NCI-H1105 (cell line): ENCODE measurements at regions not wholly inside any gene's neighbourhood (a gene's known extent, or its start where the extent isn't known, plus 50 kb on each side); places are given as distances from the start of the nearest gene placed in this dataset.
"Not testable (repeated sequence)": the region's sequence is repeated elsewhere in the genome, so short reads cannot be mapped to it uniquely, and the experiment has no call there.

Experiments
- DNase-seq: peaks from one replicate; lab custom pipeline; 2025; lab: John Stamatoyannopoulos, UW

DNA sequence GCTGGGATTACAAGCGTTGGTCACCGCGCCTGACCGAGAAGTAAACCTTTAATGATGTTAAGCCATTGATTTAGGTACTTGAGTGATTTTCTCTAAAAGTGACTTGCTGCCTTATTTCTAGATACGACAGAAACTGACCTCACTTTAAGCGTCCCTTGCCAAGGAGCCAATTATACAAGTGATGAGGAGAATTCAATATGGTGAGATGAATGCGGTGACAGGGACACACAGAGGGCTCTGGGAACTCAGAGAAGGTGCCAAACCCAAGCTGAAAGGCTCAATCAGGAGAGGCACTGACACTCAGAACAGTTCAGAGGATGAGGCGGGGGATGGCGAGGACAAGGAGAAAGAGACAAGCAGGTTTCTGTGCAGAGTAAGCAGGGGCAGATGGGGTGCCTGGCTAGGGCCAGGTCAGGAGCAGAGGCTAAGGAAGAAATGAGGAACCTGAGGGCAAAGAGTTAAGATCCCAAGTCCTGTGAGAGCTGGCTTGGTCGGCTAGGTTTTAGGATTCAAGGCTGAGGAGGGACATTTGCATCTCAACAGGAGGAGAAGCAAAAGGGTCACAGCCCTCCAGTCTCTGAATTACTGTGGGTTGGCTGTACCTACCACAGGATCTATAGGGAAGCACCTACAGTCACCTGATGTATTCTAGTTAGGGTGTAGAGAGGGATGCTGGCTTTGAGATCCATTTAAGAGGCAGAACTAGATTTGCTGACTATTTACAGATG is 83.2 kb upstream of the USP24 start:
- no peak for DNase-seq

GRCh38 chr1:55296247-55296646 is 81.1 kb upstream of the USP24 start:
- DNase-seq: not testable (repeated sequence)

GRCh38 chr1:55289614-55290013 is 74.5 kb upstream of the USP24 start:
- no peak for DNase-seq

DNA sequence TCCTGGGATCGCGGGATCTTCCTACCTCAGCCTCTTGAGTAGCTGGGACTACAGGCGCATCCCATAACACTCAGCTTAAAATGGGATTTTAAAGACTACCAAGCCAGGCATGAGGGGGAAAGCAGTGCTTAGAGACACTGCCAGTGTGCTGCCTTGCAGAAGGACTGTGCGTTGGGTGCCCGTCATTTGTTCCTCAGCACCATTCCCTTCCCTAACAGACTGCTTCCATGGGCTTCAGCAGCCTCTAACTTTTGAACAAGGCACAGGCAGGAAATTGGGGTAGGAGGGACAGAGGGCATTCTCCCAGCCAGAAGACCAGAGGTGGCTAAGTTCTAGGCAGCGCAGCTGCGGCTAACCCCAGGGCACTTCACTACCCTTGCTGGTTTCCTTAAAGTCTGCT is 73.9 kb upstream of the USP24 start:
- no peak for DNase-seq

DNA sequence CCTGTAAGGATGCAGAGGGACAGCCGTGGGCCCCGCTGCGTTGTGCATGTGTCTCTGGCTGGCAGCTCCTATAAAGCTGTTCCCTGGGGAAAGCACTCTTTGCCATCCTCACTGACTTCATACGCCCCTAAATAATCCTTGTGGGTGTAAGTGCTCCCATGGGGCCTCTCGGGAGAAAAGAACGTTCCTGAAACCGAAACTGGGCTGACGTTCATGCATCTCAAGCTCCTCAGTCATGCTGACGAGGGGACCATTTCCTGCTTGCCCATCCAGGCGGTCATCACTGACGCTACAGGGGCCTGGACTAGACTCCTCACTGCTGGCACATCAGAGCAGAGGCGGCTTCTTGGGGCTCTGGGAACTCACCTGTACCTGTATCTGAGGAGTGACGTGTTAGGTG is 73.1 kb upstream of the USP24 start:
- DNase-seq: no peak

DNA sequence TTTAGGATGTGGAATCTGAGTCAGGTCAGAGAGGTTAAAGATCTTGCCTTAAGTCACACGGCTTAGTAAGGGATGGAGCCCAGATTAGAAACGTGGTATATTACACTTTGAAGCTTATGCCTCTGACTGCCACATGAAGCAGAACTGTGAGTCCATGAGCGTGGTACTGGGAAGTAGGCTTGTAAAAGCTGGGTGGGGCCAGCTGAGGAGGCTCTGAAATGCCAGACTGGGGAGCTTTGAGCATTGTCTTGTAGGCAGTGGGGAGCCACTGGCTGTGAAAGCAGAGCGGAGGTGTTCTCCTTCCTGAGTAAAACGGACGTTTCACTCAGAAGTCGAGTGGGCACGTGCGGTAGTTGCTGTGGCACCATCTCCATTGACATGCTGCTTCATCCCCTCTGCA is 72.6 kb upstream of the USP24 start:
- no peak for DNase-seq

DNA sequence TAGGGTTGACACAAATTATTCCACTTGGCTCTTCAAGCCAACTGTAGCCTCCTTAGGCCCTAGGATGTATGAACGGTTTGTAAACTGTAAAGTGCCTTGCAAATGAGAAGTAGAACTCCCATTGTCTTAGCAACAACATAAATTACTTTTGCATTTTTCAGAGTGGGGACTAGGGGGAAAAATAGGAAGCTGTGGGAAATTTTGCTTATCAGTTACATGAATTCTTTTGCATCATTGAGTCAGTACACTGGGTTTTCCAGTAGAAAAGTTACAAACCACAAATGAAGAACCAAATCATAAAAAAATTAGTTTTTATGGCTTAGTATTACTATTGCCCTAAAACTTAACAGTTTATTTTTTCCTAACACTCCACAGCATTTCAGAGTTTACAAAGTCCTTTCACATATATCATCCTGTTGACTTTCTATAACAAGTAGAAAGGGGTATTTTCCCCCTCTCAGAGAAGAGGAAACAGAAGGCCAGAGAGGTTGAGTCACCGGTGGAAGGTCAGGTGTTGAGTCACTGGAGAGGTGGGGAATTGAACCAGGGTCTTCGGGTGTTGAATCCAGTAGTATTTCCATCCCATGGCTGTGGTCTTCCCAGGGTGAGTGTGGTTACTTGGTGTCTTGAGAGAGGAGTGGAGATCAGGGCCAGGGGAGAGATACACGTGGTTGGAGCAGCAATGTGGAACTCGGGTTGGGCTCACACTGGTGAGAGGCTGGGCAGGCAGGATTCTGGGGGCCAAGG is 71.9 kb upstream of the USP24 start:
- no peak for DNase-seq

DNA sequence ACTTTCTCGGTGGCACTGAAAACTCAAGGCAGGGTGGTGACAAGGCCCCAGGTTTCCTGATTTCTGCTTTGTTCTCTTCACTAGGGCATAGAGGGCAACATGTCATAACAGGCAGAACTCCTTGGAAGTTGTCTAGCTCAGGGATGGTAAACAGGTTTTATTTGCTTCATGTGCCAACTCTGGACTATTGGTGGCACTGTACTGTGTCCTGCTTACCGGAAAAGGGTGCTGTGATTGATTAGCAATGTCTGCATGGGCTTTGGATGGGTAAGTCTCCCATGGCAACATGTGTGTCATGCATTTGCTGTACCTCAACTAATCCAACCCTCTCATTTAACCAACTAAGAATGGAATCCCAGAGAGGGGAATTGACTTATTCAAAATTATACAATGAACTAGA is 70.7 kb upstream of the USP24 start:
- DNase-seq: no peak

GRCh38 chr1:55284856-55285255 is 69.7 kb upstream of the USP24 start:
- DNase-seq: peak; percentile 46

DNA sequence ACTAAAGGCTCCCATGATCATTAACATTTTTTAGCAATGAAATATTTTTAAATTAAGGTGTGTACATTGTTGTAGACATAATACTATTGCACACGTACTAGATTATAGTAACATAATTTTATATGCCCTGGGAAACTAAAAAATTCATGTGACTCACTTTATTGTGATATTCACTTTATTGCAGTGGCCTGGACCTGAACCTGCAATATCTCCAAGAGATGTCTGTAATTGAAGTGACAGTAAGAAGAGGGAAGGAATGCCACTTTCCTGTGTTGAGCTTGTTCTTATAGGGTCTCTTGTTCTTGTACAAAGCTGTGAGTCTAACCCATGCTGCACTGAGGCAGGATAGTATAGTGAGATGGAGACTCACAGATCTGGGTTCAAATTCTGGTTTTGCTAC is 66.9 kb upstream of the USP24 start:
- DNase-seq: no peak

DNA sequence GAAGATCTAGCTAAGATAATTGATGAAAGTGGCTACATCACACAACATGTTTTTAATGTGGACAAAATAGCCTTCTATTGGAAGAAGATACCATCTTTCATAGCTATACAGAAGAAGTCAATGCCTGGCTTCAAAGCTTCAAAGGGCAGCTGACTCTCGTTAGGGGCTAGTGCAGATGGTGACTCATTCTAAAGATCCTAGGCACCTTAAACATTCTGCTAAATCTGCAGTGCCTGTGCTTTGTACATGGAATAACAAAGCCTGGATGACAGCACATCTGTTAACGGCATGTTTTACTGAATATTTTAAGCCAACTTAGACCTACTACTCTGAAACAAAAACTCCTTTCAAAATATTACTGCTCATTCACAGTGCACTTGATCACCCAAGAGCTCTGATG is 65.6 kb upstream of the USP24 start:
- no peak for DNase-seq

DNA sequence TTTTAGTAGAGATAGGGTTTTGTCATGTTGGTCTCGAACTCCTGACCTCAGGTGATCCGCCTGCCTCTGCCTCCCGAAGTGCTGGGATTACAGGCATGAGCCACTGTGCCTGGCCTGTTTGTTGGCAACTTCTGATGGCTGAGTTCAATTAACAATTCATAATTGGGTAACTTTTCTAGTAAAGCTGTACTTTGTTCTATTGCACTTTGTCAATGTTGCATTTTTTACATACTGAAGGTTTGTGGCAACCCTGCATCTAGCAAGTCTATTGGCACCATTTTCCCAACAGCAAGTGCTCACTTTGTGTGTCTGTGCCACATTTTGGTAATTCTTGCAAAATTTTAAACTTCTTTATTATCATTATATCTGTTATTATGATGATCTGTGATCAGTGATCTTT is 64.5 kb upstream of the USP24 start:
- DNase-seq: no peak

DNA sequence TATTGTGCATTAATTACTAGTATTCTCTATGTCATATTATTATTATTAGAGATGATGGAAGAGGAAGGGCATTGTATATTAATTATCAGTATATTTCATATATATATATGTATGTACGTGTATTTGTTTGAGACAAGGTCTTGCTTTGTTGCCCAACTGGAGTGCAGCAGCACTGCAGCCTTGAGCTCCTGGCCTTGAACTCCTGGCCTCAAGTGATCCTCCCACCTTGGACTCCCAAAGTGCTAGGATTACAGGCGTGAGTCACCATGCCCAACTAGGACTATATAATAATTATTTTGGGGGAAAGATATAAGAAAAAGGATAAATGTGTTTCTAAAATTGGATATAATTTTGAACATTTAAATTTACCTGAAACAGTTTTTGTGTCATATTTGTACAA is 63.2 kb upstream of the USP24 start:
- no peak for DNase-seq

DNA sequence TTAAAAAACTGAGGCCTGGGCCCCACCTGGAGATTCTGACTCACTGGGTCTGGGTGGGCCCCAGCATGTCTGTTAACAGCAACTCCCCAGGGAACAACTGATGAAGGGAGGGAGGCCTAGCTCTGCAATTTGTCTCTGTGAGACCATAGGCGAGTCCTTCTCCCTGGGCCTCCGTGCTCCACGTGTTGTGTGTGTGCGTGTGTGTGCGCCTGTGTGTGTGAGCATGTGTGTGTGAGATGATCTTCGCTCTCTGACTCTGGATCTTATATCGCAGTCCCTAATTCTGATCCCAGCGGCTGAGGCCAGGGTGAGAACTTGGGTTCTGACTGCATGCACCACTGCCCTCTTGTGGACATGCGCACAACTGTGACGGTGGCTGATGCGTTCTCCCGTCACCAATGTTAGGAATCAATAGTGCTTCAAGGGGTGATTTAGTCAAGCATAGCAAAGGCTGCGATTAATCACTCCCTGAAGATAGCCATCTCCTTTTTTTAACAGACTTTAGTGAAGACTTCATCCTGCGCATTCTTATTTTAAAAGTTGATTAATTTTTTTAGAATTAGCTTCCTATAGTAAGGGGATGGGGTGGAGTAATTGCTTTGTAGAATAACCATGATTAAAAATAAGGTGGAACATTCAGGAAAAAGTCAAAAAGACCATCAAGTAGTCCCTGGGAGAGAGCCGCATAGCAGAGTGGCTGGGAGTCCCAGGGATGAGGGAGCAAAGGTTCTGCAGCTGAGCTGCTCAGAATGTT is 62.4 kb upstream of the USP24 start:
- peak; percentile 69 for DNase-seq

DNA sequence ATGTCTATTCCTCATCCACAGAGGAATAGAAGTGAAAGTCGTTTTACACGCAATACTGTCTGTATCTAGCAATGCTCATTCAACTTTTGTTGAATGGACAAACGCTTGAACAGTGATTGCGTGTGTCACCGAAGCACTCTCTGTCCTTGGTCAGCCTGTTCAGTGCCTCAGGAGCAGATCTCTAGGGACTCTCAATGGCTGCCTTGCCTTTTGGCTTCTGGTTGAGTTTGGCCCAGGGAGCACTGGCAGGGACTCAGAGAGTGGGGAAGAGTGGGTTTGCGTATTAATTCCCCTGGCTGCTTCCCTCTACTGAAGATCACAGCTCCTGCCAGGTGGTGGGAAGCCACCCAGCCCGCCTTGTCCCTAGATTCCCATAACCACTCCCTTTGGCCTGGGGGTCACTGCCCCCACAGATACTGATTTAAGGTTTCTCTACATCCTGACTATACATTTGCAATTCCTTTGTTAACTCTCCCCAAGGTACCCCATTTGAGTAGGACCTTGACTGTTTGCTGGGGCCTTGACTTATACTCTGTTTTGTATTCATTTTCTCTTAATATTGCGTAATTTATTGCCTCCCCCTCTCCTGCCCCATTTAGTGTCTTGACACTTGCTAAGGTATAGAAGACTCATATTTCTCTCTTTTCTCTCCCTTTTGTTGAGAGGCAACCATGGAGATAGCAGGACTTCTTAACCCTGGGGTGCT is 61.7 kb upstream of the USP24 start:
- DNase-seq: no peak

- no peak for DNase-seq
Measured at GRCh38 chr1:55275941-55276341, 60.8 kb upstream of the USP24 start.

- no peak for DNase-seq
Measured at GRCh38 chr1:55275151-55275748, 60.1 kb upstream of the USP24 start.

- no peak for DNase-seq
Measured at GRCh38 chr1:55272994-55273393, 57.8 kb upstream of the USP24 start.
